Stimulated activated CD8-positive, alpha-beta memory T cell treated with anti-CD3 and anti-CD28 coated beads, Interleukin-15, amount 100 ng/mL, for 24 hours (primary cell): ENCODE measurements at regions not wholly inside any gene's neighbourhood (a gene's known extent, or its start where the extent isn't known, plus 50 kb on each side); places are given as distances from the start of the nearest gene placed in this dataset.

Source experiments
- DNase-seq: peaks from one replicate; pipeline ENCODE4 v3.0.0-alpha.2; 2020; ENCODE audit warnings: low read depth

- no peak for DNase-seq
Observed at GRCh38 chr5:74152625-74153254, 487.8 kb downstream of the ENC1 start.

- no peak for DNase-seq
Observed at GRCh38 chr5:74152136-74152535, 488.4 kb downstream of the ENC1 start.

DNA sequence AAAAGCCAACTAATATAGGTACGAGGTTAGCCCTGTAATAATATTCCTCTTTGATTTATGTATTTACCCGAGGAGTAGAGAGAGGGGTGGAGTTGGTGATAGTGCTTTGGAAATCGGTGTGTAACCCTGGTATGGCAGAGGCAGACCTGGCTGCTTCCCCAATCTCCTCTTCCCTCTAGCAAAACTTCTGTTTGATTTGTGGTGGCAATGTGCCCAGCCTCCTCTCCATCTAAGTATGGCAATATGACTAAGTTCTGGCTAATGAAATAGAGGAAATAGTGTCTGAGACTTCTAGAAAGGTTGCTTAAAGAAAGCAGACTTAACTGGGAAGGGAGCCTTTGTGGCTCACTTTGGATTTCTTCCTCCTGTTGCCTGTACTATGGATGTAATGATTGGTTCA lies 491.1 kb downstream of the ENC1 start:
- no peak for DNase-seq

GRCh38 chr5:74148321-74148720 lies 492.2 kb downstream of the ENC1 start:
- no peak for DNase-seq

DNA sequence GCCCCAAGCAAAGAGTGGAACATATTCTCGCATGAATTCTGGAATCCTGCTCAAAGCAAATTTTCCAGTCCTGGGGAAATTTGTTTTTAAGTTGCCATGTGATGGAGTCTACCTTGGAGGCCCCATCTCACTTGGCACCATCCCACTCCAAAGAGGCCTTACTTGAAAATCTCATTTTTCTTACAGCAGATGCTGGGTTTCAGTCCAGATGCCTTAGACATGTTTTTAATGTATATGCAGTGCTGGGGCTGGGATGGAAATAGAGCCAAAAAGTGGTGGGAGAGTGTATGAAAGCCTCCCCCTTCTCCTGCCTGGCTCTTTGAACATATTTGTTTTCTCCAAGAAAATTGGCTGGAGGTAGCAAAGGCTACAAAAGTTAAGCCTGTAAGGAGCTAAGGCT lies 493.7 kb downstream of the ENC1 start:
- DNase-seq, result no peak

DNA sequence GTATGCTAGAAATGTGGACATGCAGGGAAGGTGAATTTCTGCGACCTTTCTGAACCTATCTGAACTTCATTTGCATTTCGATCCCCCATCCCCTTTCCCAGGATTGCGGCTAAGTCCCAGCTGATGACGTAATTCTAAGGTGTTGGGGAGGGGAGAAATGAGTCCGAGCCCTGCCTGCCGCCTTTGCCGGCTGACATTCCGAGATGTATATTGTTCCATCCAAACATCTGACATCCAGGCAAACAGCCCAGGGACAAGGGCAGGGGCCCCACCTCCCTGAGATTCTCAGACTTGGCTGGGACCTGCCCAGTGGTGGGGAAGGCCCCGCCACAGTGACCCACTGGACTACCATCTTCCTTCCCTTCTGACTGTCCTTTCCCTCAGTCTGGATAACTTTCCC lies 494.6 kb downstream of the ENC1 start:
- DNase-seq, result no peak

DNA sequence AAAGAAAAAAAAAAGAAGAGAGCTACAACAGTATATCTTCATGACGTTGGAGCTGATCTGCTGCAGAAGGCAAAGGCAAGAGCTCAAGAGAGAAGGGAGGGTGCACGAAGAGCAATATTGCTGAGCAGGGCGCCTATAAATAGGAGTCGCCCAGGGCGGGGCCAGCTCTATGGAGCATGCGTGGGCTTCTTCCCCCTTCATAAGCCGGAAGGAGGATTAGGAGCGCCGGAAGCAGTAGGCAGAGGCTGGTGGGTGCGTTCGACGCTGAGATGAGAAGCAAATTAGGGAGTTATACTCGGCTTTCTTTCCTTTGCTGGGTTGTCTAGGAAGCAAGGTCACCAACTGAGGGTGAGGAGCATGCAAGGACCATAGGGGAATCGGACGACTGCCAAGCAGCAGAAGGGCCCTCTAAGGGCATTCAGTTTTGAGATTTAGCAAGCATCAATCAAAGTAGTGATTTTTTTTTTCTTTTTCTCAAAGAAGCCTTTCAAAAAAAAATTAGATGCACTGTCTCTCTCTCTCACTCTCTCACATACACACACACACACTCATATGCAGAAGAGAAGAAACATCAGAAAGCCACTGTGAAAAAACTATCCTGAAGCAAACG lies 496.7 kb downstream of the ENC1 start:
- DNase-seq, result no peak

GRCh38 chr5:74143151-74143550 lies 497.4 kb downstream of the ENC1 start:
- DNase-seq, result no peak

DNA sequence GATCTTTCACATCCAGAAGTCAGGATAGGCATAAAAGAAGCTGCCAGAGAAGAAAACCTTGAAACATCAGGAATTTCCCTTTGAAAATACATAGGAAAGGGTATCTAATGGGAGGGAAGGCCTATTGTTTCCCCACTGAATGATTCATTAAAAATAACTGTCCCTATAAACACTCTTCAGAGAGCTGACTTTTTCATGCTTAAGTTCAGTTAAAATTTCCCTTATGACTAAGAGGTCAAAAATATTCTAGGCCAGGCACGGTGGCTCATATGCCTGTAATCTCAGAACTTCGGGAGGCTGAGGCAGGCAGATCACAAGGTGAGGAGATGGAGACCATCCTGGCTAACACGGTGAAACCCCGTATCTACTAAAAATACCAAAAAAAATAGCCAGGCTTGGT lies 499.5 kb downstream of the ENC1 start:
- no peak for DNase-seq

GRCh38 chr5:74140409-74140808 lies 500.1 kb downstream of the ENC1 start:
- DNase-seq, result no peak

- no peak for DNase-seq
Observed at GRCh38 chr5:74139589-74139988, 500.9 kb downstream of the ENC1 start.

DNA sequence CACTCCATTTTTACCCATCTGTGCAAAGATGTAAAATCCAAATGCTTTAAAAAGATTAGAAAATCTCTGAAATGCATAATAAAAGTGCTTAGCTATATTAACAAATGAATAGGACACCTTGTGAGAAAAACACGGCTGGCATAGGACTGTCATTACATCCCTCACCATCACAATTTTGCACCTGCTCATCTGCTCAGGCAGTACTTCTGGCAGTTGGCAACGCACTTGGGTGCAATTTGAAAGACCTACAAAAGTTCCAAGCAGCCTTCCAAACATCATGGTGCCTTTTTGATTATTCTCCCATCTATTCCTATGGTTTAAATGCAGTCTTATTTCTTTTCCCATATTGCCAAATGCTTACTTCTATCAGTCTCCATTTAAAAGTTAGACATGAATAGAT lies 501.8 kb downstream of the ENC1 start:
- DNase-seq, result no peak

DNA sequence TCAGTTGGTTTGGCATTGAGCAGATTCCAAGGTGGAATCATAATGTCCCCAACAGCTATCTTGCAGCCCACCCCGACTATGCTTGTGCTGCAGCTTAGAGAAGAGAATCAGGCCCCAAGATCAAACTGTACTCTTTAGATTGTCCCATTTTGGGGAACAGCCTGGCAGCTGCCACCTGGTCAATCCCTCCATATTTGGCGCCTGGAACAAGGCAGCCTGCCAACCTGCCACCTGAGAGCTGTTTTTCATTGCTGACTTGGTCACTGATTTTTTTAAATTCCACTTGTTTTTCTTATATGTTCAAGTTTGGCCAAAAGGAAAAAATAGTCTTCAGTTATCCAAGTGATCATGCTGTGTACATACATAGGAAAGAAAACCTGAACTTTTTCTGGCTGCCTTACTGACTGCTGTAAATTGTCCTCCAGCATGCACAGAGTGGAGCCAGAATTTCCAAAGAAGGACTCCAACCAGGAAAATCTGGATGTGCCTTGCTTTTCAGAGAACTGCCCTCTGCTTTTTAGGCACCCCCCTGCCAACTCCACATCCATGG lies 504.2 kb downstream of the ENC1 start:
- no peak for DNase-seq

DNA sequence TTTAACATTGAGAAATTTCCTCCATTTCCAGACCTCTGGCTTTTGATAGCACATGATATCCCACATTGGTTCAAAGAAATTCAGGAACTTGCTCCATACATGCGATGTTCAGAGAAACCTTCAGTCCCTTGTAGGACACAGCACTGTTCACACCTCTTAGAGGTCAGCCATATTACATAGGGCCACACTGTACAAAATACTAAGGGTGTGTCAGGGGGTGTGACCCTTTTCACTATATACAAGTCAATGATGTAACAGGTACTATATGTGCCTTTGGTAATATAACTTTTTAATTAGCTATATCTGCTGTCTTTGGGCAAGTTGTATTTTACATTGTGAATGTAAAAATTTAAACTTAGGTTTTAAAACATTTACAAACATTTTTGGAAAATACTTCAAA lies 505.5 kb downstream of the ENC1 start:
- DNase-seq, result no peak

DNA sequence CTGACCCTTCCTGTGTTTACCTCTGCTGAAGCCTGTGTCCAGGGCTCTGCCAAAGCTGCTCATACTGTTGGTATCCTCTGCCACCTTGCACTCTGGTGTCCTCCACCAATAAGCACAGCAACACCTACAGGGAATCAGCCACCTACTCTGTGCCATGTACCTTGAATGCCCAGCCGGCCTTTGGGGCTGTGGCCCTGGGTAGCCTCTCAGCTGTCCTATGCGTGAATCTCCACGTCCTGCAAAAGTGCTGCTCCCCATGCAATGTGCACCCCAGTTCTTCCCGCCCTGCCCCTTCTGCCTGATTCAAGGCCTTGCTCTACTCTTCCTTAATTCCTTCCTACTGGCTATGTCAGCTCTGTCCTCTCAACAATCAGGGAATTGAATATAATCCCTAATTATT lies 506.5 kb downstream of the ARHGEF28 start:
- DNase-seq, result no peak

- no peak for DNase-seq
Observed at GRCh38 chr5:74131250-74131649, 505.3 kb downstream of the ARHGEF28 start.

- DNase-seq, result no peak
Observed at GRCh38 chr5:74130155-74130897, 504.3 kb downstream of the ARHGEF28 start.

- DNase-seq, result no peak
Observed at GRCh38 chr5:74127381-74128320, 501.7 kb downstream of the ARHGEF28 start.

DNA sequence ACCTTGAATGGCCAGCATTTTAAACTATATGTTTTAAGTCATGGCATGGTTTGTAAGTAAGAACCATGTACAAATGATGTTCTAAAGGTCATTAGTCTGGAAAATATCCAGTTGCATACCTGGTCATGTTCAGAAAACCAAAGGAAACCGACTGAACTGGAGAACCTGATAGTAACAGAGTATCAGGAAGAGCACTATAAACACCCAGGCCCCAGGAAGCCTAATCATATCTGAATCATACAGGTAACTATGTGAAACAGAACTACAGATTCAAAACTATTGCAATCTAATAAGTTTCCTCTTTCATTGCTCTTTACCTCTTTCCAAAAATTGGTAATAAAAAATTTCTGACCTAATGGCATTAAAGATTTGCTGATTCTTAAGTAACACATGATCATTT lies 500.3 kb downstream of the ARHGEF28 start:
- DNase-seq, result no peak

DNA sequence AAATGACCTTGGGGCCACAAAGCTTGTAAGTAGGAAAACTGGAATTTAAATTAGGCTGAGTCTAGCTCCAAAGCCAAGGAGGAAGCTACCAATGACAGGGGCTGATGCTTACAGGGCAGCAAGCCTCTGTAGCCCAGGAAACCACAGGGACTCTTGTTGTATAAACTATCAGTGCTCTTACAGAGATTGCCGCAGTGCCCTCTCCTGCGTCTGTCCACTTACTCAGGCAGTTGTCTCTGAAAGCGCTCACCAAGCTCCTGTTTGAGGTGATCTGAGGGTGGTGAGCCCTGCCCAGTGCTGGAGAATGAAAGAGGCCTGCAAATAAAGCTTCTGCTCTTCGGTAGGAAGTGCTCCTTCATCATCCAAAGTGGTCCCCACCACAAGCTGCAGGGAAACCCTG lies 498.8 kb downstream of the ARHGEF28 start:
- DNase-seq, result no peak

DNA sequence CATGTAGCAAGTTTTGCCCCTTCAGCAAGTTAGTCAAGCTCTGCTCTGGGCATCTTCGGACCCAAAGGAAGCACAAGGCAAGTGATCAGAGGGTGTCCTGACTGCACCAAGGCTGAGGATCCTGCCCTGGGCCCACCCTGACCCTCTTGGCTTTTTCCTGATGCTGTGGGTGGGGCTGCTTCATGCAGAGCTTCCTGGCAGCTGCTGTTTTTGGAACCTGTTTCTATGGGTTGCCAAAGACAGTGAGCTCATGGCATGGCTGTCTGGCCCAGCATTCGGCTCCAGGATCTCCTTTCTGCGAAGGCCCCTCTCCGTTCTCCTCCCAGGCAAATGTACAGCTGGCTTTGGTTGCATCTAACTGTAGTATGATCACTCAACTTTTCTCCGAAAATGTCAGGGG lies 497.9 kb downstream of the ARHGEF28 start:
- no peak for DNase-seq

DNA sequence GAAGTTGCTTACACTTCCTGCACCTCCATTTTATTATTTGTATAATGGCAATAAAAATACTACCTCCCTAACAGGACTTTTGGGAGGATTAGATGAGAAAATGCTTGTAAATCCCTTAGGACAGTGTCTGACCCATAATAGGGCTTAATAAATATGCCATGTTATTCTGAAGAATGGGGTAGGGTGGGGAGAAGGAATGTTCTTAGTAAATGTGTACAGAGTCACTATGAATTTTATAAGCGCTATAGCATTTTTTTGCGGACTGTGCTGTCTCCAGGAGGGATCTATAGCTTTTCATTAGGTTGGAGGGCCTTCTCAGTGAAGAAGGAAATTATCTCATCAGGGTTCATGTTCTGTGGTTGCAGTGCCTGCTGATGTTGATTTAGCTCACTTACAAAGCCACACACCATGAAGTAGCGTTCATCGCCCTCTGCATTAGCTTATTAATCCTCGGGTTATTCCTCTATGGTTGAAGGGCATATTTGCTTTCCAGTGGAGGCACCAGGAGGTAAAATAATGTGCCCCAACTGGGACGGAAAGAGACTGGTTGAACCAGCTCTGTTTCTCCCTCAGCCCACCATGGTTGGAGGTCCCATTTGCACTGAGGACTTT lies 497.1 kb downstream of the ARHGEF28 start:
- DNase-seq, result no peak
